NCI-H2196 (cell line): ENCODE measurements at regions not wholly inside any gene's neighbourhood (a gene's known extent, or its start where the extent isn't known, plus 50 kb on each side); places are given as distances from the start of the nearest gene placed in this dataset.
"Not testable (repeated sequence)": the region's sequence is repeated elsewhere in the genome, so short reads cannot be mapped to it uniquely, and the experiment has no call there.

Experiments
- DNase-seq: peaks from one replicate; lab custom pipeline; 2025; ENCODE audit not compliant: unreplicated experiment; lab: John Stamatoyannopoulos, UW

GRCh38 chr14:71752111-71752738, 180.0 kb upstream of the RGS6 start:
- no peak for DNase-seq

- peak; percentile 94 for DNase-seq
Measured at GRCh38 chr14:71753126-71753830, 179.0 kb upstream of the RGS6 start.

GRCh38 chr14:71753976-71754375, 178.3 kb upstream of the RGS6 start:
- no peak for DNase-seq

GRCh38 chr14:71754422-71755095, 177.7 kb upstream of the RGS6 start:
- DNase-seq, result no peak

- DNase-seq, result no peak
Measured at GRCh38 chr14:71758229-71758951, 173.8 kb upstream of the RGS6 start.

- DNase-seq, result no peak
Measured at GRCh38 chr14:71762575-71762974, 169.7 kb upstream of the RGS6 start.

GRCh38 chr14:71764701-71765382, 167.4 kb upstream of the RGS6 start:
- no peak for DNase-seq

GRCh38 chr14:71765505-71765904, 166.7 kb upstream of the RGS6 start:
- no peak for DNase-seq

GRCh38 chr14:71770431-71770830, 161.8 kb upstream of the RGS6 start:
- no peak for DNase-seq

GRCh38 chr14:71771421-71771820, 160.8 kb upstream of the RGS6 start:
- not testable (repeated sequence) for DNase-seq

- DNase-seq, result not testable (repeated sequence)
Measured at GRCh38 chr14:71771996-71772395, 160.2 kb upstream of the RGS6 start.

GRCh38 chr14:71773898-71774481, 158.2 kb upstream of the RGS6 start:
- no peak for DNase-seq

GRCh38 chr14:71776471-71777360, 155.5 kb upstream of the RGS6 start:
- no peak for DNase-seq

GRCh38 chr14:71780075-71780474, 152.2 kb upstream of the RGS6 start:
- no peak for DNase-seq

- DNase-seq, result no peak
Measured at GRCh38 chr14:71780822-71781221, 151.4 kb upstream of the RGS6 start.

GRCh38 chr14:71783088-71783487, 149.1 kb upstream of the RGS6 start:
- no peak for DNase-seq

- no peak for DNase-seq
Measured at GRCh38 chr14:71783786-71784185, 148.4 kb upstream of the RGS6 start.

GRCh38 chr14:71789005-71789404, 143.2 kb upstream of the RGS6 start:
- DNase-seq, result no peak

GRCh38 chr14:71799841-71800240, 132.4 kb upstream of the RGS6 start:
- DNase-seq, result no peak

- no peak for DNase-seq
Measured at GRCh38 chr14:71800878-71801277, 131.4 kb upstream of the RGS6 start.
